ENCODE measurements at regions not wholly inside any gene's neighbourhood (a gene's known extent, or its start where the extent isn't known, plus 50 kb on each side); places are given as distances from the start of the nearest gene placed in this dataset.

- DNase-seq, result no peak
- TF ChIP-seq POLR2A (IDR thresholded peaks at IDR 0.05; ENCODE audit: low read length) (no peak), GATA1 (IDR thresholded peaks at IDR 0.05; ENCODE audit: low read depth, low read length) (no peak)
Observed at GRCh38 chr4:94152466-94152865, 55.2 kb upstream of the SMARCAD1 start.

GRCh38 chr4:94155404-94155803 lies 52.3 kb upstream of the SMARCAD1 start:
- DNase-seq, result peak; percentile 63 to 70

DNA sequence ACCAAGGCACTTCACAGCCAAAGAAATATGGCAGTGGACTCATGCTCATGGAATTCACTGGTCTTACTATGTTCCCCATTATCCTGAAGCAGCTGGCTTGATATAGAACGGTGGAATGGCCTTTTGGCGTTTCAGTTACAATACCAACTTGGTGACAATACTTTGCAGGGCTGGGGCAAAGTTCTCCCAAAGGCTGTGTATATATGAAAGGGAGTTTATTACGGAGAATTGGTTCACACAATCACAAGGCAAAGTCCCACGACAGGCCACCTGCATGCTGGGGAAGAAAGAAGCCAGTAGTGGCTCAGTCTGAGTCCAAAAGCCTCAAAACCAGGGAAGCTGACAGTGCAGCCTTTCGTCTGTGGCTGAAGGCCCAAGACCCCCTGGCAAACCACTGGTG lies 50.8 kb upstream of the SMARCAD1 start:
- no peak for TF ChIP-seq GATA1 (IDR thresholded peaks at IDR 0.05; ENCODE audit: low read depth, low read length)
- TF ChIP-seq POLR2A (IDR thresholded peaks at IDR 0.05; ENCODE audit: low read length), result no peak

More for the DNA sequence above, 50.8 kb upstream of the SMARCAD1 start:
- no peak for DNase-seq
